OCI-LY7 (cell line): ENCODE measurements at regions not wholly inside any gene's neighbourhood (a gene's known extent, or its start where the extent isn't known, plus 50 kb on each side); places are given as distances from the start of the nearest gene placed in this dataset.

Experiments
- CTCF ChIP-seq: fragments of 200-600 bp; sonication (generic); conservative IDR thresholded peaks from 2 replicates; pipeline ENCODE4 v1.5.1; 2014; ENCODE audit warnings: mild to moderate bottlenecking, antibody characterized with exemption, low read length, moderate library complexity, mixed read lengths
- EZH2phosphoT487 ChIP-seq: fragments of 200-600 bp; sonication (generic); IDR thresholded peaks from 2 replicates; pipeline ENCODE4 v1.6.1; 2018; ENCODE audit warnings: low read depth, borderline replicate concordance, mild to moderate bottlenecking, mixed run types, antibody characterized with exemption, low read length, moderate library complexity, mixed read lengths

GRCh38 chrY:7452246-7452645 is 540.7 kb upstream of the AMELY start:
- TF ChIP-seq CTCF = no peak
- TF ChIP-seq EZH2phosphoT487 = no peak
